PFSK-1 (cell line): ENCODE measurements at regions not wholly inside any gene's neighbourhood (a gene's known extent, or its start where the extent isn't known, plus 50 kb on each side); places are given as distances from the start of the nearest gene placed in this dataset.

Experiments
- FOXP2 ChIP-seq: optimal IDR thresholded peaks from 2 replicates; pipeline ENCODE3; 2011; ENCODE audit warnings: borderline replicate concordance, control low read depth, inconsistent platforms; ENCODE audit not compliant: insufficient read depth; ENCODE audit errors: extremely low read length, extremely low read depth
- POLR2AphosphoS5 ChIP-seq: IDR thresholded peaks from 2 replicates; pipeline ENCODE4 v1.6.1; 2012; ENCODE audit warnings: low read depth, mild to moderate bottlenecking, control low read depth, low read length, moderate library complexity
- SIN3A ChIP-seq: IDR thresholded peaks from 2 replicates; pipeline ENCODE4 v1.6.1; 2012; ENCODE audit warnings: mild to moderate bottlenecking, low read length, moderate library complexity, borderline replicate concordance; ENCODE audit not compliant: insufficient read depth
- TAF1 ChIP-seq: IDR thresholded peaks from 2 replicates; pipeline ENCODE4 v1.6.1; 2012; ENCODE audit warnings: low read length, control low read depth, borderline replicate concordance; ENCODE audit not compliant: insufficient read depth
- TF ChIP-seq, protein P1 (sequence below), 2 experiments: IDR thresholded peaks; 2 replicates each; pipeline versions ENCODE4 v1.6.1 to v1.8.0; 2011 to 2012; ENCODE audit warnings: low read depth in 2 of 2, low read length in 2 of 2, control low read depth in 1 of 2, inconsistent platforms in 1 of 2, mild to moderate bottlenecking in 1 of 2, moderate library complexity in 1 of 2; ENCODE audit not compliant: insufficient read depth in 1 of 2

DNA sequence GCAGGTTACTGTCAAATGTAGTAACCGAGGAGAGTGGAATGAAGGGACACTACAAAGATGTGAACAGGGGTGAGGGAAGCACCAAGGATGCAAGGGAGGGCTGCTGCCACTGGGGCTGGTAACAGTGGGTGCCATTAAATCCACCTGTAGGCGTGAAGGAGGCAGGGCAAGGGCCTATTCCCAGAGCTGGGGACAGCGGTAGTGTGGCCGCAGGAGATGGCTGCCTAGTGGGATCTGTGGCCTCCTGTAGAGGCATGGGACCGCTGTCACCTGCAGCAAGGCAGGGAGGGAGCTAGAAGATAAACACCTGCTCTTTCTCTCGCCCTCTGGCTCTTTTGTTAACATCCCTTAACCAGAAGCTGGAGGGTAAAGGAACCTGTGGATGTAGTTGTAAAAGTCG is 80.5 kb upstream of the CNIH3 start:
- TF ChIP-seq FOXP2 (no peak), TAF1 (no peak), POLR2AphosphoS5 (no peak), SIN3A (no peak)
- TF ChIP-seq, protein P1, sequence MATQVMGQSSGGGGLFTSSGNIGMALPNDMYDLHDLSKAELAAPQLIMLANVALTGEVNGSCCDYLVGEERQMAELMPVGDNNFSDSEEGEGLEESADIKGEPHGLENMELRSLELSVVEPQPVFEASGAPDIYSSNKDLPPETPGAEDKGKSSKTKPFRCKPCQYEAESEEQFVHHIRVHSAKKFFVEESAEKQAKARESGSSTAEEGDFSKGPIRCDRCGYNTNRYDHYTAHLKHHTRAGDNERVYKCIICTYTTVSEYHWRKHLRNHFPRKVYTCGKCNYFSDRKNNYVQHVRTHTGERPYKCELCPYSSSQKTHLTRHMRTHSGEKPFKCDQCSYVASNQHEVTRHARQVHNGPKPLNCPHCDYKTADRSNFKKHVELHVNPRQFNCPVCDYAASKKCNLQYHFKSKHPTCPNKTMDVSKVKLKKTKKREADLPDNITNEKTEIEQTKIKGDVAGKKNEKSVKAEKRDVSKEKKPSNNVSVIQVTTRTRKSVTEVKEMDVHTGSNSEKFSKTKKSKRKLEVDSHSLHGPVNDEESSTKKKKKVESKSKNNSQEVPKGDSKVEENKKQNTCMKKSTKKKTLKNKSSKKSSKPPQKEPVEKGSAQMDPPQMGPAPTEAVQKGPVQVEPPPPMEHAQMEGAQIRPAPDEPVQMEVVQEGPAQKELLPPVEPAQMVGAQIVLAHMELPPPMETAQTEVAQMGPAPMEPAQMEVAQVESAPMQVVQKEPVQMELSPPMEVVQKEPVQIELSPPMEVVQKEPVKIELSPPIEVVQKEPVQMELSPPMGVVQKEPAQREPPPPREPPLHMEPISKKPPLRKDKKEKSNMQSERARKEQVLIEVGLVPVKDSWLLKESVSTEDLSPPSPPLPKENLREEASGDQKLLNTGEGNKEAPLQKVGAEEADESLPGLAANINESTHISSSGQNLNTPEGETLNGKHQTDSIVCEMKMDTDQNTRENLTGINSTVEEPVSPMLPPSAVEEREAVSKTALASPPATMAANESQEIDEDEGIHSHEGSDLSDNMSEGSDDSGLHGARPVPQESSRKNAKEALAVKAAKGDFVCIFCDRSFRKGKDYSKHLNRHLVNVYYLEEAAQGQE (IDR thresholded peaks at IDR 0.05; ENCODE audit: insufficient read depth in 1 of 2, low read depth in 2 of 2, low read length in 2 of 2), result no peak

DNA sequence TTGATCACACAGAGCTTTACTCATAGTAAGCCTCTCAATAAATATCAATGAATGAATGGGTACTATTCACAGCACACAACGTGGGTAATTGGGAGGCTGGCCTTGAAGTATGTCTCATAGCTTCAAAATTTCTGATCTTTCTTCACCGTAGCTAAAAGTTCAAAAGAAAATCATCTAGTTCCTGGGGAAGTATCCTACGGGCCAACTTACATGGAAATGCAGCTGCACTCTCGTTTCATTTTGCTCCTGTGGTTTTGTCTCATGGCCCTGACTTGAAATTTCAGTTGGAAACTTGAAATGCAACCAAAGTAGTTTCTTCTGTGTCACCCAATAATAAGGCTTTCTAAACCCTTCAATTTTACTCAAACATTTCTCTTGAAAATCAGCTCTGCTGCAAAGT is 76.1 kb upstream of the CNIH3 start:
- TF ChIP-seq, protein P1 (IDR thresholded peaks at IDR 0.05; ENCODE audit: insufficient read depth in 1 of 2, low read depth in 2 of 2, low read length in 2 of 2), result no peak
- TF ChIP-seq SIN3A (no peak), TAF1 (no peak), POLR2AphosphoS5 (no peak), FOXP2 (no peak)

DNA sequence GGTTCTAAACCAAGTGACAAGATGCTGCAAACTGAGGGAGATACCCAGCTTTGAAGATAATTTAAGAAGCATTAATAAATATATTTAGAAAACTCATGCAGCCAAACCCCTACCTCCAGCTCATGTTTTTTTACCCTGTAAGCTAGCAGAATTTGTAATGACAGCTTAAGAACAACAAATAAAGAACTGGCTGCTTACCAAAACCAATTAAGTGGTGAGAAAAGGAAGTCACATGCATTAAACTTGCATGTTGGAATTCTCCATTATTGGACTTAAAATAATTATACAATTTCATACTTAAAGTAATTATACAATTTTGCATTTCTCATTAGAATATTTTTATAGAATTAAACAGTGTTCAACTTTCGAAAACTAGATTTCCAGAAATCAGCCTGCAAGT is 75.6 kb upstream of the CNIH3 start:
- no peak for TF ChIP-seq FOXP2
- no peak for TF ChIP-seq POLR2AphosphoS5
- TF ChIP-seq SIN3A, result no peak
- TF ChIP-seq, protein P1 (IDR thresholded peaks at IDR 0.05; ENCODE audit: insufficient read depth in 1 of 2, low read depth in 2 of 2, low read length in 2 of 2), result no peak
- no peak for TF ChIP-seq TAF1

DNA sequence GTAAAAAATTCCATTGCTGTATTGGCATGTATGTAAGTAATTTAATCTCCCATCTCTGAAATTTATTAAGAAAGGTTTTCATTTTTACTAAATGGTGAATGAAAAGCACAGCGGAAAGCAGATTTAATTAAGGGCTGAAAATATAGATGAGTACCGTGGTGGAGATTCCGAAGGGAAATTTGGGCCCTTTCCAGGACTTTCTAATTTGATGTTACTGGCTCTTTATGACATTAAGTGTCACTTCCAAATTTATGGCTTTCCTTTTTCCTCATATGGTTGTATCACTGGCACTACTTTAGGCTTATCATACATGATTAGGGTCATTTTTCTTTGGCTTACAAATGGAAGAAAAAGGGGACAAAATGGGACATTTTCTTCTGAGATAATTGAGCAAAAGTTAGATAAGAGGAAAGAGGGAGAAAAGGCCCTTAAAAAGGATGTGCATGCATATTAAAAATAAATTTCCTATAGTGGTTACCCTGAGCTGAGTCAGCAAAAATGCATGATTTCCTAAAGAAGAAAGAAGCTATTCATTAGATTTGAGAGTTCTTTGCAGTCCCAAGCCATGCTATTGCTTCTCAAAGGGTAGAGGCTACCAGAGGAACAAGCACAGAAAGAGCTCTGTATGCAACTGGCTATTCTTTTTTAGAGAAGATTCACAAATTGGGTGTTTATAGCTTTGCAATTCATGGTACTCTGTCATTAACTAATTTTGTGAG is 74.9 kb upstream of the CNIH3 start:
- TF ChIP-seq, protein P1 (IDR thresholded peaks at IDR 0.05; ENCODE audit: insufficient read depth in 1 of 2, low read depth in 2 of 2, low read length in 2 of 2), result no peak
